ENCODE measurements at regions not wholly inside any gene's neighbourhood (a gene's known extent, or its start where the extent isn't known, plus 50 kb on each side); places are given as distances from the start of the nearest gene placed in this dataset.

GRCh38 chr3:74059301-74059922, 434.7 kb upstream of the PDZRN3 start:
- Mint-ChIP-seq H3K9me3 (no peaks in the 10 kb centered on the region), H3K36me3 (no peaks in the 10 kb centered on the region), H3K27ac (no peak overlapping the region), H3K4me1 (no peaks in the 10 kb centered on the region), H3K4me3 (no peak overlapping the region), H3K27me3 (ENCODE audit: insufficient read depth, low read depth) (no peaks in the 10 kb centered on the region)
- TF ChIP-seq EZH2phosphoT487 (IDR thresholded peaks at IDR 0.05) (no peak), EZH2 (IDR thresholded peaks at IDR 0.05) (no peak), CTCF (IDR thresholded peaks at IDR 0.05) (no peak)
- Histone ChIP-seq H3K27me3 (no peaks in the 10 kb centered on the region), H3K27ac (no peak overlapping the region), H2AFZ (replicated peaks) (no peak overlapping the region), H4K20me1 (ENCODE audit: low read depth) (no peaks in the 10 kb centered on the region), H3K4me3 (no peak overlapping the region), H3F3A (ENCODE audit: low read depth) (no peaks in the 10 kb centered on the region), H3K4me2 (no peak overlapping the region), H3K9ac (no peak overlapping the region), H3K79me2 (ENCODE audit: low read depth) (no peaks in the 10 kb centered on the region), H3K36me3 (no peaks in the 10 kb centered on the region), H3K4me1 (peaks cover 3% of the 10 kb centered on the region), H3K9me3 (ENCODE audit: low read depth) (no peaks in the 10 kb centered on the region)
- DNase-seq (ENCODE audit: low spot score), result no peak

GRCh38 chr3:74057169-74057568, 432.4 kb upstream of the PDZRN3 start:
- no peak for TF ChIP-seq EZH2 (IDR thresholded peaks at IDR 0.05)
- TF ChIP-seq EZH2phosphoT487 (IDR thresholded peaks at IDR 0.05), result no peak
- Histone ChIP-seq H3K4me3 (no peak overlapping the region), H3K9ac (no peak overlapping the region), H3K27ac (no peak overlapping the region), H3K36me3 (no peaks in the 10 kb centered on the region), H4K20me1 (ENCODE audit: low read depth) (no peaks in the 10 kb centered on the region), H3K9me3 (ENCODE audit: low read depth) (no peaks in the 10 kb centered on the region), H3F3A (ENCODE audit: low read depth) (no peaks in the 10 kb centered on the region), H3K4me1 (peaks cover 3% of the 10 kb centered on the region), H3K79me2 (ENCODE audit: low read depth) (no peaks in the 10 kb centered on the region), H3K27me3 (no peaks in the 10 kb centered on the region), H2AFZ (replicated peaks) (peak overlapping the region; percentile 12), H3K4me2 (no peak overlapping the region)
- no peak for DNase-seq (ENCODE audit: low spot score)
- Mint-ChIP-seq H3K27me3 (ENCODE audit: insufficient read depth, low read depth) (peaks cover 3% of the 10 kb centered on the region), H3K9me3 (no peaks in the 10 kb centered on the region), H3K36me3 (no peaks in the 10 kb centered on the region), H3K4me1 (no peaks in the 10 kb centered on the region), H3K4me3 (no peak overlapping the region), H3K27ac (no peak overlapping the region)

GRCh38 chr3:74055061-74055460, 430.3 kb upstream of the PDZRN3 start:
- no peaks in the 10 kb centered on the region for H3K79me2 ChIP-seq (ENCODE audit: low read depth)
- no peaks in the 10 kb centered on the region for H4K20me1 ChIP-seq (ENCODE audit: low read depth)
- no peak overlapping the region for H3K4me3 ChIP-seq
- H3F3A ChIP-seq (ENCODE audit: low read depth), result no peaks in the 10 kb centered on the region
- H3K27me3 ChIP-seq, result no peaks in the 10 kb centered on the region
- peaks cover 3% of the 10 kb centered on the region for H3K27me3 Mint-ChIP-seq (ENCODE audit: insufficient read depth, low read depth)
- no peak overlapping the region for H2AFZ ChIP-seq (replicated peaks)
- no peak overlapping the region for H3K27ac ChIP-seq
- TF ChIP-seq CTCF (IDR thresholded peaks at IDR 0.05) (no peak), EZH2phosphoT487 (IDR thresholded peaks at IDR 0.05) (peak; percentile 63), EZH2 (IDR thresholded peaks at IDR 0.05) (no peak)
- no peak for DNase-seq (ENCODE audit: low spot score)
- no peak overlapping the region for H3K4me3 Mint-ChIP-seq
- no peak overlapping the region for H3K27ac Mint-ChIP-seq
- no peaks in the 10 kb centered on the region for H3K36me3 ChIP-seq
- H3K4me1 Mint-ChIP-seq, result no peaks in the 10 kb centered on the region
- no peak overlapping the region for H3K4me2 ChIP-seq
- no peaks in the 10 kb centered on the region for H3K36me3 Mint-ChIP-seq
- H3K9me3 Mint-ChIP-seq, result no peaks in the 10 kb centered on the region
- no peak overlapping the region for H3K9ac ChIP-seq
- peaks cover 3% of the 10 kb centered on the region for H3K4me1 ChIP-seq
- H3K9me3 ChIP-seq (ENCODE audit: low read depth), result no peaks in the 10 kb centered on the region

- Mint-ChIP-seq H3K27ac (no peak overlapping the region), H3K27me3 (ENCODE audit: insufficient read depth, low read depth) (peaks cover 3% of the 10 kb centered on the region), H3K4me3 (no peak overlapping the region), H3K9me3 (no peaks in the 10 kb centered on the region), H3K36me3 (no peaks in the 10 kb centered on the region), H3K4me1 (no peaks in the 10 kb centered on the region)
- TF ChIP-seq CTCF (IDR thresholded peaks at IDR 0.05), result no peak
- TF ChIP-seq EZH2 (IDR thresholded peaks at IDR 0.05), result no peak
- no peak for TF ChIP-seq EZH2phosphoT487 (IDR thresholded peaks at IDR 0.05)
- Histone ChIP-seq H3K79me2 (ENCODE audit: low read depth) (no peaks in the 10 kb centered on the region), H3K4me3 (no peak overlapping the region), H3K4me1 (peaks cover 3% of the 10 kb centered on the region), H3K9ac (no peak overlapping the region), H3K27ac (no peak overlapping the region), H3F3A (ENCODE audit: low read depth) (no peaks in the 10 kb centered on the region), H2AFZ (replicated peaks) (no peak overlapping the region), H4K20me1 (ENCODE audit: low read depth) (no peaks in the 10 kb centered on the region), H3K36me3 (no peaks in the 10 kb centered on the region), H3K27me3 (no peaks in the 10 kb centered on the region), H3K9me3 (ENCODE audit: low read depth) (no peaks in the 10 kb centered on the region), H3K4me2 (no peak overlapping the region)
- DNase-seq (ENCODE audit: low spot score), result no peak
These were observed 429.8 kb upstream of the PDZRN3 start for GRCh38 chr3:74054566-74054965.

Data from neural progenitor cell (in vitro differentiated cells).